ENCODE measurements at regions not wholly inside any gene's neighbourhood (a gene's known extent, or its start where the extent isn't known, plus 50 kb on each side); places are given as distances from the start of the nearest gene placed in this dataset.

- no peak for DNase-seq (ENCODE audit: low read depth in 2 of 2)
Measured at GRCh38 chr6:56864171-56864616, 90.7 kb upstream of the BEND6 start.

GRCh38 chr6:56863366-56863765, 91.5 kb upstream of the BEND6 start:
- DNase-seq (ENCODE audit: low read depth in 2 of 2) = no peak

GRCh38 chr6:56862415-56863175, 92.3 kb upstream of the BEND6 start:
- no peak for DNase-seq (ENCODE audit: low read depth in 2 of 2)

GRCh38 chr6:56860475-56860874, 94.4 kb upstream of the BEND6 start:
- no peak for DNase-seq (ENCODE audit: low read depth in 2 of 2)

GRCh38 chr6:56856036-56856580, 98.8 kb upstream of the BEND6 start:
- DNase-seq (ENCODE audit: low read depth in 2 of 2) = no peak

GRCh38 chr6:56854086-56854485, 100.8 kb upstream of the BEND6 start:
- no peak for DNase-seq (ENCODE audit: low read depth in 2 of 2)

GRCh38 chr6:56853541-56853940, 101.4 kb upstream of the BEND6 start:
- DNase-seq (ENCODE audit: low read depth in 2 of 2) = no peak

GRCh38 chr6:56852260-56853010, 102.5 kb upstream of the BEND6 start:
- DNase-seq (ENCODE audit: low read depth in 2 of 2) = no peak

- DNase-seq (ENCODE audit: low read depth in 2 of 2) = no peak
Measured at GRCh38 chr6:56851541-56852259, 103.2 kb upstream of the BEND6 start.

- DNase-seq (ENCODE audit: low read depth in 2 of 2) = no peak
Measured at GRCh38 chr6:56851074-56851473, 103.8 kb upstream of the BEND6 start.

GRCh38 chr6:56850626-56851025, 104.3 kb upstream of the BEND6 start:
- no peak for DNase-seq (ENCODE audit: low read depth in 2 of 2)

GRCh38 chr6:56849896-56850295, 105.0 kb upstream of the BEND6 start:
- no peak for DNase-seq (ENCODE audit: low read depth in 2 of 2)

- no peak for DNase-seq (ENCODE audit: low read depth in 2 of 2)
Measured at GRCh38 chr6:56848105-56848504, 106.8 kb upstream of the BEND6 start.

- no peak for DNase-seq (ENCODE audit: low read depth in 2 of 2)
Measured at GRCh38 chr6:56845032-56845431, 109.9 kb upstream of the BEND6 start.

GRCh38 chr6:56843476-56844349, 111.2 kb upstream of the BEND6 start:
- no peak for DNase-seq (ENCODE audit: low read depth in 2 of 2)

GRCh38 chr6:56842686-56843475, 112.0 kb upstream of the BEND6 start:
- DNase-seq (ENCODE audit: low read depth in 2 of 2) = no peak

- no peak for DNase-seq (ENCODE audit: low read depth in 2 of 2)
Measured at GRCh38 chr6:56841751-56842150, 113.2 kb upstream of the BEND6 start.

GRCh38 chr6:56841381-56841749, 113.5 kb upstream of the BEND6 start:
- DNase-seq (ENCODE audit: low read depth in 2 of 2) = no peak

- no peak for DNase-seq (ENCODE audit: low read depth in 2 of 2)
Measured at GRCh38 chr6:56840467-56841380, 114.2 kb upstream of the BEND6 start.

Measured in fibroblast of skin of left biceps (primary cell).